Epidermal melanocyte (primary cell): ENCODE measurements at regions not wholly inside any gene's neighbourhood (a gene's known extent, or its start where the extent isn't known, plus 50 kb on each side); places are given as distances from the start of the nearest gene placed in this dataset.
"Not testable (repeated sequence)": the region's sequence is repeated elsewhere in the genome, so short reads cannot be mapped to it uniquely, and the experiment has no call there.

Experiments
- DNase-seq: peaks from one replicate; pipeline ENCODE4 v3.0.0; 2011; ENCODE audit warnings: low spot score; ENCODE audit not compliant: insufficient read length

DNA sequence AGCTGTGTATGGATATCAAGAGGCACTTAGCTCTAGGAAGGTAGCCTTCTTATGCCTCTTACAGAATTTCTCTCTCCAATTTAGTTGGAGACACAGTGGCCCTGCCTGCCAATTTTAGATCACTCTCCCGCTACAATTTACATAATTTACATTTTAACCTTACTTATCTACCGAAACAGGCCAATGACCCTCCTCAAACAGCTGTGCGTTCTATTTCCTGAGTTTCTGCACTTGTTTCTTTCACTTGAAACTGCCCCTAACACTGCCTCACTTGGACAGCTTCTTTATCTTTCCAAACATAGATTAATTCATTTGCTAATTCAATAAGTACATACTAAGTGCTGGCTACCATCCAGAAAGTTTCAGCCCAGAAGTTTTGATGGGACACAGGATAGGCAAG lies 52.9 kb upstream of the HDDC2 start:
- DNase-seq: no peak

- DNase-seq: no peak
These were observed 55.1 kb upstream of the HDDC2 start for GRCh38 chr6:125356884-125357283.

GRCh38 chr6:125357515-125358256 lies 55.9 kb upstream of the HDDC2 start:
- no peak for DNase-seq

GRCh38 chr6:125358898-125359297 lies 57.1 kb upstream of the HDDC2 start:
- DNase-seq: no peak

DNA sequence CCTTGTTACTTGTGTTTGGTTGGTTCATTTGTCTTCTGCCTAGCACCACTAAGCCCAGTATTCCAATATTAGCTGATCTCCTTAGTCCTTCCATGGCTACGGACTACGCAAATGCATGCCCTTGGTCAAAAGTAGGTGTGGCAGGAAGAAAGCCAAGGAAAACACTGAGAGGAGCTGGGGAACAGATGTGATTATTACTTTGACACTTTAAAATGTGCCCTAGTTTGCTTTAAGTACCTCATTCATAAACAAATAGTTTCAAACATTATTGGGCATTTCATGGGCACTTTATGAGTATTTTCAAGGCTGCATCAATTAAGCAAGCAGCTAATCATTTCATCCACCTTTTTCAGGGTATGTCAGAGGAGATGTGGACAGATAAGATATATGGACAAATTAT lies 60.1 kb upstream of the HDDC2 start:
- no peak for DNase-seq

GRCh38 chr6:125363039-125363823 lies 61.5 kb upstream of the HDDC2 start:
- no peak for DNase-seq

DNA sequence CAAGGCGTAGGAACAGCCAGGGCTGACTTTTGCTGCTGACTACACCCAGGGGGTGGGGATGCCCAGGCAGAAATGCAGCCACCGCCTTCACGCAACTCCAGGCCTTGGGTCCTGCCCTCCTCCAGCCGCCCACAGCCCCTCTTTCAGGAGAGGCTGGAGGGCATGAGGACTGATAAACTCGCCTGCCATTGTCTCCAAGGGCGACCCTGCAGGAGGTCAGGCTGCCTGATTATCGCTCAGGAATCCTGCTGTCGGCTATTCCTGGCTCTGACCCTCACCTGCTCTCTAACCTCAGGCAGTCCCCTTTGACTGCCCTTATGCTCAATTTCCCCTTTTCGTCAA lies 62.0 kb upstream of the HDDC2 start:
- no peak for DNase-seq

- DNase-seq: no peak
These were observed 63.5 kb upstream of the HDDC2 start for GRCh38 chr6:125365230-125365629.

GRCh38 chr6:125367036-125367782 lies 65.4 kb upstream of the HDDC2 start:
- no peak for DNase-seq

DNA sequence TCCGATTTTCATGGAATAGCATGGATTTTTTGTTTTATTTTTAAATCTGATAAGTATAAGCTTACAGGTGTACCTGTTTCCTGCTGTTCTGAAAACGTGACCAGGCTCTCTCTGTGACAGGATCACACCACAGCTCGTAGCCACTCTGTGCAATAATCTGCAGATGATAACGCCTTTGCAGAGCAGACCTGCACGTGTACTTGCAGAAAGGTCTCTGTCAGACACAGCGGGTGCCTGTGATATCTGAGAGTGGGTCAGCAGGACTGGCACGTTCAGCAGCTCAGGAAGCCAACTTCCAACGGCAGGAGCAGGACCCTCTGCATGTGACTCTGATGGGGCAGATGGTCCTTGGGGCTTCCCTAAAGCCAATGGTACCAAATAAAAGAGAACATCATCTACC lies 68.6 kb upstream of the HDDC2 start:
- DNase-seq: no peak

- no peak for DNase-seq
These were observed 73.2 kb upstream of the HDDC2 start for GRCh38 chr6:125375013-125375412.

- DNase-seq: no peak
These were observed 74.1 kb upstream of the HDDC2 start for GRCh38 chr6:125375821-125376220.

- DNase-seq: no peak
These were observed 75.9 kb upstream of the HDDC2 start for GRCh38 chr6:125377621-125378020.

DNA sequence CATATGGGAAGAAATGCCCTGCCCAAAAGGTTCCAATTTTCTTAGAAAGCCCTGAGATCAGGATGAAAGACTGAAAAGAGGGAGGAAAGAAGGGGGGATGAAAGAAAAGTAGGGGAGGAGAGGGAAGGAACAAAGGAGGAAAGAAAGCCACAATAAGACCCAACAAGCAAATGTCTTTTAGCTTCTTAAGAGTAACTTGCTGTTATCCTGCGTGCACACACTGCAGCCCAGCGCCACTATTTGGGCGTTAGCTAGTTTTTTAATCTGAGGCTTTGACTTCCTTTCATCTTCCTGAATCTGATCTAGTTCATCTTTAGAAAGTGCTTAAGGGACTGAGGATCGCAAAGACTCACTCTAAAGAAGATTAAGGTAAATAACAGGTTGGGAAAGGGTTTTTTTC lies 77.4 kb upstream of the HDDC2 start:
- DNase-seq: no peak

GRCh38 chr6:125380474-125380873 lies 78.7 kb upstream of the HDDC2 start:
- no peak for DNase-seq

GRCh38 chr6:125386337-125386736 lies 84.6 kb upstream of the HDDC2 start:
- DNase-seq: not testable (repeated sequence)

DNA sequence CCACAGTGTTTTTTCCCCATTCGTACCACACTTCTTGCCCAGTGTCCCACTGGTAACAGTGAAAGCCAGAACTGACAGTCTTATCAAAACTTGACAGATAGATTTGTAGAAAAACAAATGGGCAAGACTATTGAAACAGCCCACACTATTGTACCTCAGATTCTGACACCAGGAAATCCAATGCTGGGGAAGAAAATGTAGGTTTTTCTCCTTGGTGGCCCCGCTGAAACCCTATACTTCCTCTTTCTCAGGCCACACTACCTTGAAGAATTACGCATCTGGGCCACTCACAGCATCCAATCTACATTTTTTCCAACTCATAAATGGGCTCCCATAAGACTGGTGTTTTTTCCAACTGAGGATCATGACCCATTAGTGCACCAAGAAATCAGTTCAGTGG lies 90.9 kb upstream of the HDDC2 start:
- DNase-seq: no peak

- DNase-seq: no peak
These were observed 91.7 kb upstream of the HDDC2 start for GRCh38 chr6:125393449-125393858.

- no peak for DNase-seq
These were observed 105.0 kb upstream of the HDDC2 start for GRCh38 chr6:125406741-125407140.

GRCh38 chr6:125414507-125414906 lies 112.7 kb upstream of the HDDC2 start:
- no peak for DNase-seq

DNA sequence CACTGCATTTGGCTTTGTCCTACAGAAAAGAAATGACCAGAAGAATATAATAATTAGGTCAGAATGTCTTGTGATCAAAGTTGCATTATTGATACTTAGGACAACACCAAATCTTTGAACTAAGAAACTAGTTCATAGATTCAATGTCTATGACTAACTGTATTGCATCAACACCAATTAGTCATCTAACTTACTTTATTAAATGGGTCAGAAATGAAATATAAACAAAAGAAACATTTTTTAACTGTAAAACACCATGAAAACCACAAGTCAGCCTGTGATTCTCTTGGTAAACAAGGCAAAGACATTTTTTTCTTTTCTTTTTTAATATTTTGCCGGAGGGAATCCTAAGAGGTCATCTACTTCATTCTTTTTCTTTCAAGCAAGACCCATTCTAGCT lies 114.1 kb upstream of the HDDC2 start:
- DNase-seq: no peak

DNA sequence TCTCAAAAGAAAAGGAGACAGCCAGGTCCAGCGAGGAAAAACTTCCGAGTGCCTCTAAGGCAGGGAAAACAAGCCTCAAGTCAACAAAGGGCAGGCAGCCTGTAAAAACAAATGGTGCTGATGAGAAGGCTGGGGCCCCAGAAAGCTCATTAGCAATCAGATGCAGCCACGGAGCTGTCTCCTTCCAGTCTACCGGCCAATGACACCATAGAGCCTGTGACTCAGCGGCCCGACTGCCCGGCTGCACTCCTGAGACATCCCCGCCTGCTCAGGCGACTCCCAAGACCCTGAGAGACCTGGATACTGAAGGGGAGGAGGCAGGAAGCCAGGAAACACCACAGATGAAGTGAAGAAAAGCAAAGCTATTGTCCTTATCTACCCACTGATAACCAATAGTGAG lies 120.1 kb upstream of the HDDC2 start:
- DNase-seq: no peak
